Activated CD4-positive, alpha-beta memory T cell treated with anti-CD3 and anti-CD28 coated beads, Interleukin-2, amount 10 ng/mL, durations not matched to agents 7 days and 5 days (primary cell): ENCODE measurements at regions not wholly inside any gene's neighbourhood (a gene's known extent, or its start where the extent isn't known, plus 50 kb on each side); places are given as distances from the start of the nearest gene placed in this dataset.

Experiments
- CTCF ChIA-PET: fragments of 350-600 bp; sonication (Branson Sonifier 250); formaldehyde crosslinking; loops from one replicate; lab custom pipeline; 2021; ENCODE audit warnings: antibody characterized with exemption, inconsistent platforms; lab: Charles Lee
- POLR2A ChIA-PET: fragments of 350-600 bp; sonication (Branson Sonifier 250); formaldehyde crosslinking; loops from one replicate; lab custom pipeline; 2021; ENCODE audit warnings: antibody characterized with exemption; lab: Charles Lee
- DNase-seq: peaks from one replicate; pipeline ENCODE4 v3.0.0-alpha.2; 2020
- H3K27ac Mint-ChIP-seq: one replicate; pipeline ENCODE4 v1.8.0; 2021; ENCODE audit warnings: mild to moderate bottlenecking, mixed read lengths
- H3K27me3 Mint-ChIP-seq: one replicate; pipeline ENCODE4 v1.8.0; 2021; ENCODE audit warnings: mixed read lengths
- H3K36me3 Mint-ChIP-seq: one replicate; pipeline ENCODE4 v1.8.0; 2021; ENCODE audit warnings: low read depth, mixed read lengths
- H3K4me1 Mint-ChIP-seq: one replicate; pipeline ENCODE4 v1.8.0; 2021; ENCODE audit warnings: mixed read lengths
- H3K4me3 Mint-ChIP-seq: one replicate; pipeline ENCODE4 v1.8.0; 2021; ENCODE audit warnings: mild to moderate bottlenecking, mixed read lengths
- H3K9me3 Mint-ChIP-seq: one replicate; pipeline ENCODE4 v1.8.0; 2021; ENCODE audit warnings: mixed read lengths

DNA sequence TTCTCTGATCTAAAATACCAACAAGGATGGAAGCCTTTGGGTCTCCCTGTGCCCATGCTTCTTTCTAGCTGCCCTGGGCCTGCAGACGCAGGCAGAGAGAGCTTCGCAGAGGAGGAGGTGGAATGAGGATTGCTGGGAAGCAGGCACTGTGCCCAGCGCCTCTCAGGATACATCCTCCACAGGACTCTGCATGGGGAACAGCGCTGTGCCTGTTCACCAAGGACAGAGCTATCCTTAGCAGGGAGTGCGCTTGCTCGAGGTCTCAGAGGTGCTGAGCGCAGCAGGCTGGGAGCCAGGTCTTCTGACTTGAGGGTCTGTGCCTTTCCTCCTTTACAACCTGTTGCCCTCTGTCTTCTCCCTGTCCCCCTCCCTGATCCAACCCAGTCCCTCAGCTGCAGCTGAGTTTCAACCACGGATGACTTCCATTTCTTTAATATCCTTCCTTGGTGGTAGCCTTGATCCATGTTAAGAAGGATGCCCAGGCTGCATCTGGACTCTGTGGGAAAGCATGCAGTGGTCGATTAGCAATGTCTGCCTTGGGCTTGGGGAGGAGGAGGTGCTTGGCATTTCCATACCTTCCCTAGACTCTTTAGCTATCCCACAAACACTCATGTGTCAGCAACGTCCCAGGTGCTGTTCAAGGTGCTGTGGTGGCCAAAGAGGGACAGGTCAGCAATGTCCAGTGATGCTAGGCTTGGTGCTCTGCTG, 219.6 kb upstream of the GPR26 start:
- ChIA-PET CTCF (no interaction called here), POLR2A (no interaction called here)
- H3K4me1 Mint-ChIP-seq: no peaks in the 10 kb centered on the region
- H3K4me3 Mint-ChIP-seq: no peak overlapping the region
- H3K9me3 Mint-ChIP-seq: no peaks in the 10 kb centered on the region
- H3K27me3 Mint-ChIP-seq: peaks cover 3% of the 10 kb centered on the region
- no peaks in the 10 kb centered on the region for H3K36me3 Mint-ChIP-seq
- no peak overlapping the region for H3K27ac Mint-ChIP-seq
- no peak for DNase-seq

DNA sequence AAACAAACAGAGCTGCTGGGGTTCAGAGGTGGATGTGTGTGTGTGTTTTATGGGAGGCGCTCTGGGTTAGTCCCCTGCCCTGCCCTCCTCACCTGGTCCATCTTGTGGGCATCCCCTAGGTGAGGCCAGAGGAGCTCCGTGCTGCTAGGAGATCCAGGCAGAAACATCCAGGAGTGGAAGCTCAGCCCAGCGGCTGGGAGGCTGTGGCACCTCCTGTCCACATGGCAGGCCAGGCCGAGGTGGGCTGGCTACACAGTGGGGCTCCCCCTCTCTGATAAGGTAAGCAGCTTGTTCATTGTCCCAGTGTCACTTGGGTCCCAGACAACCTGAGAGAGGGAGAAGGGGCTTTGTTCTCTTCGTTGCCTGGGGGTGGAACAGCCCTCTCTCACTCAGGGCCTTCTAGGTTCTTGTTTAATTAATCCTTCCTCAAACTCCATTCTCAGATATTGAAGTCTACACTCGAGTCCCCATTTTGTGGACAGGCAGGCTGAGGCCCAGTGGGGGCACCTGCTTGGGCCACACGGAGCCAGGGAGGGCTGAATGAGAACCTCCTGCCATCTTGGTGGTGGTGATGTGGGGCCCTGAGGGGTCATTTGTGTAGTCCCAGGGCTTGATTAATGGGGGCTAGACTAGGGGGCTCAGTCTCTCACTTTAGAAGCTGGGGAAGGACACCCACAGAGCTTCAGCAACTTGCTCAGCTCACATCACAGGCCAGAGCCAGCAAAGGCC, 216.8 kb upstream of the GPR26 start:
- Mint-ChIP-seq H3K27me3 (no peaks in the 10 kb centered on the region), H3K27ac (no peak overlapping the region), H3K36me3 (no peaks in the 10 kb centered on the region), H3K4me1 (no peaks in the 10 kb centered on the region), H3K9me3 (no peaks in the 10 kb centered on the region), H3K4me3 (no peak overlapping the region)
- ChIA-PET POLR2A (no interaction called here), CTCF (no interaction called here)
- no peak for DNase-seq

GRCh38 chr10:123450956-123451605, 215.1 kb upstream of the GPR26 start:
- ChIA-PET POLR2A (no interaction called here), CTCF (no interaction called here)
- DNase-seq: no peak
- Mint-ChIP-seq H3K36me3 (no peaks in the 10 kb centered on the region), H3K27ac (no peak overlapping the region), H3K4me3 (no peak overlapping the region), H3K9me3 (no peaks in the 10 kb centered on the region), H3K4me1 (no peaks in the 10 kb centered on the region), H3K27me3 (no peaks in the 10 kb centered on the region)

DNA sequence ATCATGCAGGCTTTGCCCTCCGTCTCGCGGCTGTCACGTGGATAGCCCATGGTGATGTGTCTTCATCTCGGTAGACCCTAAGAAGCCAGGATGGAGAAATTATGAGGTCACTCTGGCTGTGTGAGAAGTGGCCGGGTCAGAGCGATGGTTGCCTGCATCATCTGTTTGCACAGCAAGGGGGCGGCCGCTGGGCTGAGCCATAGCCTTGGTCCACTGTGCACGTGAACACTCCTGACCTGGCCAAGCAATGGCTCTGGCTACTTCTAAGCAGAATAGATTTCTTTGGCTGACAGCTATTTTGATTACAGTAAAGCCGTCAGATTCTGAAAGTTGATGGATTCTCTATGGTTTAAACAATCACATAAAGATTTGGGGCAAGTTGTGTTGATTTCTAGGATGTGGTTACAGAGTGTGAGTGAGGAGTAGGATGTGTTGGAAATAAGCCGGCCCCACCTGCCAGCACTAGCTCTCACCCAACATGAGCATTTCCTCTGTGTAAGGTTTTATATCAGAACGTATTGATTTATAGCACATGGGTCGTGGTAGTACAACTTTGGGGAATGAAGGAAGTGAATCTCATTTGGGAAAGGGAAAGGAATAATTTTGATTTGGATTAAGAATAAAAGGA, 214.4 kb upstream of the GPR26 start:
- Mint-ChIP-seq H3K27me3 (no peaks in the 10 kb centered on the region), H3K9me3 (no peaks in the 10 kb centered on the region), H3K4me3 (no peak overlapping the region), H3K4me1 (no peaks in the 10 kb centered on the region), H3K27ac (no peak overlapping the region), H3K36me3 (no peaks in the 10 kb centered on the region)
- POLR2A ChIA-PET: no interaction called here
- CTCF ChIA-PET: no interaction called here
- DNase-seq: no peak

DNA sequence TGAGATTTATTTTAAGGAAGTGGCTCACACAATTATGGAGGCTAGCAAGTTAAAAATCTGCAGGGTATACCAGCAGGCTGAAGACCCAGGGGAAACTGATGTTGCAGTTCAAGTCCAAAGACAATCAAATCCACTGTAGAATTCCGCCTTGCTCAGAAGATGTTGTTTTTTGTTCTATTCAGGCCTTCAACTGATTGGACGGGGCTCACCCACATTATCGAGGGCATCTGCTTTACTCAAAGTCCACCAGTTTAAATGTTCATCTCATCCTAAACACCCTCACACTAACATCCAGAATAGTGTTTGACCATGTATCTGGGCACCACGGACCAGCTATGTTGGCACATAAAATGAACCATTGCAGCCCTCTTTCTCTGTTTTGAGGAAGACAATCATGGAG, 211.2 kb upstream of the GPR26 start:
- POLR2A ChIA-PET: no interaction called here
- H3K27ac Mint-ChIP-seq: no peak overlapping the region
- no peak overlapping the region for H3K4me3 Mint-ChIP-seq
- H3K4me1 Mint-ChIP-seq: peaks cover 2% of the 10 kb centered on the region
- H3K36me3 Mint-ChIP-seq: no peaks in the 10 kb centered on the region
- H3K9me3 Mint-ChIP-seq: no peaks in the 10 kb centered on the region
- no peak for DNase-seq
- no peaks in the 10 kb centered on the region for H3K27me3 Mint-ChIP-seq
- CTCF ChIA-PET: no interaction called here

DNA sequence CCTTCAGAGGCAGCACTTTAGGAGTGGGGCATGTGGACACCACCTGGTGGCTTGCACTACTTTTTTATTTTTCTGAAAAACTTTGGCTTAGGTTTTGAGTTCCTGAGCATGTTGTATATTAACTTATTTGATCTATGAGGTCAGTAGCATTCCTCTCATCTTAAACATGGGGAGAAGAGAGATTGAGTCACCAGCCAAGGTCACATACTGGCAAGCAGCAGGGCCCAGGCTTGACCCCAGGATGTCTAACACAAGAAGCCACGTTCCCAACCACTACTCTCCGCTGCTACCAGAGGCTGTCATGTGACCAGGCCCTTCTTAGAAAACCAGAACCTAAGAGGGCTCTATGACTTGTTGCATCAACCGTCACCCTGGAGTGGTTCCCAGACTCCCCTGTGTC, 210.3 kb upstream of the GPR26 start:
- no peak overlapping the region for H3K4me3 Mint-ChIP-seq
- POLR2A ChIA-PET: no interaction called here
- CTCF ChIA-PET: no interaction called here

GRCh38 chr10:123458933-123459332, 207.2 kb upstream of the GPR26 start:
- DNase-seq: no peak
- Mint-ChIP-seq H3K4me1 (peaks cover 2% of the 10 kb centered on the region), H3K27me3 (no peaks in the 10 kb centered on the region), H3K4me3 (no peak overlapping the region), H3K36me3 (no peaks in the 10 kb centered on the region), H3K9me3 (no peaks in the 10 kb centered on the region), H3K27ac (no peak overlapping the region)
- ChIA-PET POLR2A (no interaction called here), CTCF (no interaction called here)

More for the DNA sequence above, 210.3 kb upstream of the GPR26 start:
- H3K4me1 Mint-ChIP-seq: peaks cover 2% of the 10 kb centered on the region
- no peaks in the 10 kb centered on the region for H3K9me3 Mint-ChIP-seq
- H3K36me3 Mint-ChIP-seq: no peaks in the 10 kb centered on the region
- no peak for DNase-seq
- H3K27ac Mint-ChIP-seq: no peak overlapping the region
- H3K27me3 Mint-ChIP-seq: no peaks in the 10 kb centered on the region

DNA sequence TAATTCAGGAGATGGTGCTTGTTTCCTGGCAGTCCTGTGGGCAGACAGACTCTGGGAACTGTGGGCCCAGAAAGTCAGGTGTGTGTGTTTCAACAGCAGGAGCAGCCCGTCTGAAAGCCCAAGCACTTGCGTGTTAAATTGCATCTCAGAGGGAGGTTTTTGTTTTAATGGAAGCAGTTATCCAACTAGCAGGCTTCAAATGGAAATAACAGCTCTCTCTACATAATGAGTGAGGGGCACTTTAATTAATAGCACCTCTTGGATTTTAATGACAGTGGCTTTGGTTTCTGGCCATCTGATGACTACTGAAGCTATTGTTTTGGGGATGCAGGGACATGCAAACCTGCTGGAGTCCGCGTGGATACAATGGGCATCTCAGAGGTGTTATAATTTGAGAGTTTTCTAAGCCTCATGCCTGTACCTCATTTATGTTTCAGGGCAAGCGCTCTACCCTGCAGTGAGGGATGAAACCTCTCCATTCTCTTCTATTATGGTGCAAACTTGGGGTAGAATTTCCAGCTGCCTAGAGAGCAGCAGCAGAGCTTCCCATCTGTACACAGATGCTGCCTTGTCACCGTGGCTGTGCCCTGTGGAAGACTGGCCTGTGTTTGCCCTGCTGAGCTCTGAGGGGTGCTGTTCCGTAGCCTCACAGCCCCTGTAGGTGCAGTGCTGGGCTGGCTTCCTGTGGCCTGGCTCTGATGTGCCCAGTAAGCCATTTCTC, 206.6 kb upstream of the GPR26 start:
- DNase-seq: no peak
- ChIA-PET CTCF (no interaction called here), POLR2A (no interaction called here)
- Mint-ChIP-seq H3K27me3 (no peaks in the 10 kb centered on the region), H3K27ac (no peak overlapping the region), H3K36me3 (no peaks in the 10 kb centered on the region), H3K4me1 (peaks cover 2% of the 10 kb centered on the region), H3K9me3 (no peaks in the 10 kb centered on the region), H3K4me3 (no peak overlapping the region)

GRCh38 chr10:123462246-123462645, 203.9 kb upstream of the GPR26 start:
- H3K9me3 Mint-ChIP-seq: no peaks in the 10 kb centered on the region
- ChIA-PET CTCF (no interaction called here), POLR2A (no interaction called here)
- H3K27me3 Mint-ChIP-seq: no peaks in the 10 kb centered on the region
- H3K27ac Mint-ChIP-seq: no peak overlapping the region
- H3K36me3 Mint-ChIP-seq: no peaks in the 10 kb centered on the region
- no peak for DNase-seq
- H3K4me1 Mint-ChIP-seq: peaks cover 2% of the 10 kb centered on the region
- H3K4me3 Mint-ChIP-seq: no peak overlapping the region

DNA sequence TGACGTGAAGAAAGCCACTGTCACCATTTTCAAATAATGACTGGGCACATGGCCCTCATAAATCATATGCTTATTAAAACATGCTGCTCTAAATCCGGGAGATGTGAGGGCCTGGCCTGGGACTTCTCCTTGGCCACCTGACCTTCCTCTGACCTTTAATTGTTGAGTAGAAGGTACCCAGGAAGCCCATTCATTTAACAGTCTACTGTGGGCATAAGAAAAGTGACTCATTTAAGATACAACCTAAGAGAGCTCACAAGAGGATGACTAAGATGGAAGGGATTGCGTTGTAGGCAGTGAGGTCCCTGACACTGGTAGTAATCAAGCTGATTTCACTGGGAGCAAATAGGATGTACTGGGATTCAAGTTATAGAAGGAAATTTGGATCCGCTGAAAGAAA, 203.4 kb upstream of the GPR26 start:
- Mint-ChIP-seq H3K9me3 (no peaks in the 10 kb centered on the region), H3K36me3 (no peaks in the 10 kb centered on the region), H3K4me1 (peaks cover 2% of the 10 kb centered on the region), H3K4me3 (no peak overlapping the region), H3K27me3 (no peaks in the 10 kb centered on the region), H3K27ac (no peak overlapping the region)
- ChIA-PET CTCF (no interaction called here), POLR2A (no interaction called here)
- DNase-seq: no peak

GRCh38 chr10:123463181-123463580, 203.0 kb upstream of the GPR26 start:
- POLR2A ChIA-PET: no interaction called here
- H3K27me3 Mint-ChIP-seq: no peaks in the 10 kb centered on the region
- no peaks in the 10 kb centered on the region for H3K9me3 Mint-ChIP-seq
- CTCF ChIA-PET: no interaction called here
- no peak for DNase-seq
- no peak overlapping the region for H3K27ac Mint-ChIP-seq
- H3K4me3 Mint-ChIP-seq: no peak overlapping the region
- H3K4me1 Mint-ChIP-seq: peaks cover 2% of the 10 kb centered on the region
- no peaks in the 10 kb centered on the region for H3K36me3 Mint-ChIP-seq

- Mint-ChIP-seq H3K4me3 (no peak overlapping the region), H3K27me3 (no peaks in the 10 kb centered on the region), H3K9me3 (no peaks in the 10 kb centered on the region), H3K27ac (no peak overlapping the region), H3K4me1 (peaks cover 2% of the 10 kb centered on the region), H3K36me3 (no peaks in the 10 kb centered on the region)
- CTCF ChIA-PET: no interaction called here
- DNase-seq: no peak
- POLR2A ChIA-PET: no interaction called here
Measured at GRCh38 chr10:123463698-123464097, 202.5 kb upstream of the GPR26 start.
